ENCODE measurements at regions not wholly inside any gene's neighbourhood (a gene's known extent, or its start where the extent isn't known, plus 50 kb on each side); places are given as distances from the start of the nearest gene placed in this dataset.

GRCh38 chr12:11508699-11509098 is 113.3 kb upstream of the PRB2 start:
- TF ChIP-seq POLR2A (IDR thresholded peaks at IDR 0.05; ENCODE audit: low read depth, low read length) (no peak), POLR2AphosphoS5 (IDR thresholded peaks at IDR 0.05; ENCODE audit: low read depth, low read length) (no peak), TAF1 (IDR thresholded peaks at IDR 0.05; ENCODE audit: low read depth, low read length) (no peak), SPI1 (IDR thresholded peaks at IDR 0.05; ENCODE audit: low read depth, low read length) (no peak), PAX5 (IDR thresholded peaks at IDR 0.05; ENCODE audit: insufficient read depth, low read length, severe bottlenecking) (no peak), POU2F2 (IDR thresholded peaks at IDR 0.05; ENCODE audit: low read depth, low read length) (no peak)
